Hematopoietic multipotent progenitor cell treated with erythropoietin and hydrocortisone succinate and interleukin-3 and kit ligand, for 6 days (in vitro differentiated cells): ENCODE measurements at regions not wholly inside any gene's neighbourhood (a gene's known extent, or its start where the extent isn't known, plus 50 kb on each side); places are given as distances from the start of the nearest gene placed in this dataset.
A peak's percentile ranks its signal among the peaks of the same experiment; 100 is the strongest.
"Not testable (repeated sequence)": the region's sequence is repeated elsewhere in the genome, so short reads cannot be mapped to it uniquely, and the experiment has no call there.

Experiments
- DNase-seq: peaks from one replicate; pipeline ENCODE4 v3.0.0-alpha.2; 2015

- DNase-seq: no peak
These were observed 128.8 kb downstream of the RASSF10 start for GRCh38 chr11:13137844-13138301.

DNA sequence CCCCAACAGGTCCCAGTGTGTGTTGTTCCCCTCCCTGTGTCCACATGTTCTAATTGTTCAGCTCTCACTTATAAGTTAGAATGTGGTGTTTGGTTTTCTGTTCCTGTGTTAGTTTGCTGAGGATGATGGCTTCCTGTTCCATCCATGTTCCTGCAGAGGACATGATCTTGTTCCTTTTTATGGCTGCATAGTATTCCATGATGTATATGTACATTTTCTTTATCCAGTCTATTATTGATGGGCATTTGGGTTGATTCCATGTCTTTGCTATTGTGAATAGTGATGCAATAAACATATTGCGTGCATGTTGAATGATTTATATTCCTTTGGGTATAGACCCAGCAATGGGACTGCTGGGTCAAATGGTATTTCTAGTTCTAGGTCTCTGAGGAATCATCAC, 130.0 kb downstream of the RASSF10 start:
- not testable (repeated sequence) for DNase-seq

DNA sequence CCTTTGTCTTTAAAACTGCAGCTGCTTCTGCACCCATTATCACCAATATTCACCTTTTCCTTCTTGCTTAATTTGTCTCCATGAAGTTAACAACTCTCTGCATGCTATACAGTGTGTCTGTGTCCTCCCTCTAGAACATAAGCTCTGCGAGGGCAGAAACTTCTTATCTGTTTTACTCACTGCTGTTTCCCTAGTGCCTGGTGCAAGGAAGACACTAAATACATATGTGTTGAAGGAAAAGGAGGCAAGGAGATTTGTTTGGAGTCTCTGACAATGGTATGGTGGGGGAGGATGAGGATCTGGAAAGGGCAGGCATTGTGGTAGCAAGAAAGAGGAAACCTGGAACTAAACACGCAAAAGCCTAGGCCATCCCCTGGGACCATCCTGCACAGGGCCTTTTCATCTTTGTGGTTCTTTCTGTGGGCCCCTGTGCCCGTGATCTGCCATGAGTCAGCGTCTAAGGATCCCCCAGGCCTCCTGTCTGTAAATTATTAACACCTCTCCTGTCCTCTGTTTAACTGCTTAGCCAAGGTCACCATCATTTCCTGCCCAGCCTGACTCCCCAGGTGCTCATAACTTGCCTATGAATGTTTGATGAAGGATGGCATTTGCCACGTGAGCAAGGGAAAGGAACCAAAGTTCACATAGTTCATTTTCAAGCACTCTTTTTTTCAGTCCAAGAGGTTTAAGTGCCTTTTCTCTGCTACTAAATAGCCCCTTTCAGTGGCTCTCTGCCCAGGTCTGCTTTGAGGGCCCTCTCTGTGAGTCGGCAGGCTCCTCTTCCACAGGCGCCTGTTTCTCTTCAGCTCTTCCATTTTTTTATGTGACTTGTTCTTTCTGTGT, 131.1 kb downstream of the RASSF10 start:
- no peak for DNase-seq

DNA sequence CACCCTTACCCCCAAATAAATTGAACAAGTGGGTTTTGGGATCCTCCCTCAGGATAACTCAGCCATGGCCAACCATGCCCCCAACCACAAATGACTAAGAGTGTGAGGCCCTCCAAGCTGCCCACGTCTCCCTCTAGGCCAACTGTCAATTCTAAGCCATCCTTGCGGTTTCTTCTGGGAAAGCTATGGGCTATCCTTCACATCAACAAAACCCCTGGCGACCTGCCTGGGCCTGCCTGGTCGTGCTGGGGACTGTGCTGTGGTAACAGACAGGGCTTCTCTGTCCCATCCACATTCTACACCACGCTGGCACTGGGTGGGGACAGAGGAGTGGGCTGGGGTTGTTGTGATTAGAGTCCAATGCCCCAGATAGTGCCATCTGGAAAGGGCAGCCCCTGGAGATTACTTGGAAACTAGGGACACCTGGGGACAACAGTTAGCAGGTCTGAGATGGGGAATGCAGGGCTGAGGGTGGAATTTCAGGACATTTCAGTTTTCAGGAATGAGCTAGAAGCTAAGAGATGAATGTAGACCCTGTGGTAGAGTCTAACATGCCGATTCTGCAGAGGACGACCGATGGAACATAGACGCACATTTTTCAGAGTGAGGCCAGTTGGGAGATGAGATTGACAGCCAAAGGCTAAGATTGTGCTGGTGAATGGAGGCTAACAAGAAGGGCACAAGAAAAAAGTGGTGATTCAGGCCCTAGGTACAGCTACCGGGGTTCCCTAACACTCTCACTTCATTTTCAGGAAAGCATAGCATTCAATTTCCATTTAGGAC, 131.9 kb downstream of the RASSF10 start:
- no peak for DNase-seq

DNA sequence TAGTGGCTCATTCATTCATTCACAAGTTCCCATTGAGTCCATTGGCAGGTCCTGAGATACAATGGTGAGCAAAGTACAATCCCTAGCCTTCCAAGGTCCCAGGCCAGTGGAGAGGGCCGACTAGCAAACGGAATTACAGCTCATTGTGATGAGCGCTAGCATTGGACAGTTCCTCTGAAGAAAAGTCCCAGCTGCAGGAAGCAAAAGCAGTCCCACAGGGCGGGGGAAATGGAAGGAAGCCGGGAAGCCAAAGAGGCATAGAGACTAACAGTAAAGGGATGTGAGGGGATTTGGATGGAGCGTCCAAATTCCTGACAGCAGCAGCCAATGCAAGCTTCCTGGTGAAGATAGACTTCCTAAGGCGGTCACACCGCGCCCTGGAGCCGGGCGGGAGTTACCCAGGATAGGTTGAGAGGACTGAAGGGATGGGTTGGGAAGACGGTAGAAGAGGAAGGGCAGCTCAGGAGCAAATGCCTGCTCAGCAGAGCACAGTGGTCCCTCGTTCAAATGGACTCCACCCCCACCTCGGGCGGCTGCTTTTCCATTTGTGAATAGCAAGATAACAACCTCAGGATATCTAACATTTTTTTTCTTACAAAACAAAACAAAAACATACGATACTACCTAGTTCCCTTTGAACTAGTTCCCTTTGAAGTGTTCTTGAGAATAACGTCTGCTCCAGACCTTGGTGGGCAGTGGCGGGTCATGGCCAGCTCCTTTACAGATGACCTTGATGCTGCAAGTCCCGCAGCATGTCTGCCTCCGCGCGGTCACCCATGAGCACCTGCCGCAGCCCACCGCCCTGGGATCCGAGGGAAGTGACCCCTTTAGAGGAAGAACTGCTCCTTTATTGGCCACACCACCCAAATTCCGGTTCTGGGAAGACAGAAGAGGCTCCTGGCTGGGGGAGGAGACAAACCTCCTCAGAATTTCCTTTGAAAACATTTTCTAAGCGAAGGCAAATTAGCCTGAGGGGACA, 132.9 kb downstream of the RASSF10 start:
- no peak for DNase-seq

DNA sequence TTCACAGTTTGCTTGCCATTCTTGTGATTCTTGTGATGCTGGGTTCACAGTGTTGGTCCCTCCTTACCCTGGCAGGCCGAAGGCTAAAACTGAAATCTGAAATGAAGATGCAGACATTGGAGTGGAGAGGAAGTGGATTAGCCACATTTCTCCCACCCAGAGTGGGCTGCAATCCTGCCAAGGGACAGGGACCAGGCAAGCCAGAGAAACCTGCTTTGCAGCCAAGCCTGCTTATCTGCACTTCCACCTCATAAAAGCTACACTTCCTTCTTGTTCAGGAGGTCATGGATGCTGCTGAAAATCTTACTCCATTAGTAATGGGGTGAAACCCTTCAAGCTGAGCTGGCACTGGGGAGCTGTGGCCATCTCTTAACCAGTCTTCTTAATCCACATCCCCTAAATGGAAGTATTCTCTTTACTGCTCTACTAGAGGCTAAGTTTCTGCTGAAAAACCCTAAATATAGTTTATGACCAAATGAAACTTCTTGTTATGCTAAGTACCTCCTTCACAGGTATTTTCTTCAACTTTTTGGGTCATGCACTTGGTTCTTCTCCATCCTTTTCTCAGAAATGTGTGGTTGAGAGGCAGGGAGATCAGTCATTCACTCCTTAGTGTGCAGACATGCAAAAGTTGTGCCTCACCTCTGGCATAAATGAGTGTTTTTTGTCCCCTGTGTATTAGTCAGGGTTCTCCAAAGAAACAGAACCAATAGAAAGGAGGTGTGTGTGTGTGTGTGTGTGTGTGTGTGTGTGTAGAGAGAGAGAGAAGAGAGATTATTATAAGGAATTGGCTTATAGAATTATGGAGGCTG, 133.9 kb upstream of the BMAL1 start:
- DNase-seq: no peak

DNA sequence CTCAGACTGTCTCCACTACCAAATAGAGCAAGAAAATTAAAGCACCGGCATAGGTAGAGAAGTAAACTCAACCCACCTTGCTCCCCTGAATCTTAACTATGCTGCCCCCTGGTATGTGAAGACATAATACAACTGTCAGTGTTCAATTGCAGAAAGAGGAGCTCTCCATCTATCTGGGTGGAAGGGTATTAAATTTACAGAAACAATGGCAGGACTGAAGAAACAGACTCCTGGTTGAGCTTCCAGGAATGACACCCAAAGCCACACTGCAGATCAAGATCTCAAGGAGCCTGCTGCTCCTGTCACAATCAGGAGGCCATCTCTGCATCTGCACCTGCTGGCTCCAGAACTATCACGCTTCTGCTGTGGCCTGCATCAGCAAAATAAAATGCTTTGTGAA, 132.1 kb upstream of the BMAL1 start:
- no peak for DNase-seq

DNA sequence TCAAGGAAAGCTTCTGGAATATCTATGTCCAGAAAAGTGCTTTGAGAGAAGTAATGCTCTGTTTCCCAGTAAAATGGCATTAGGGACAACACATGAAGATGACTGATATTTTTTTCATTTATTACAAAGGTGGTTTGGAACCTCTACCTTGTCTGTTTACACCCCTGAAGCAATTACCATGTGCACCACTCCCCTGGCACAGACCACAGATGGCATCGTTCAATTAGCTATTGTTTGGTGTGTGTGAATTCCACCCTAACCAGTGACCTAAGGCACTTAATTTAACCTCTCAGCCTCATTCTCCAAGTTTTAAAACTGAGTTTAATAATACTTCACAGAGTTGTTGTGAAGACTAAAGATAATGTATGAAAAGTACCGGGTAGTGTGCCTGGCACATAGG, 127.6 kb upstream of the BMAL1 start:
- no peak for DNase-seq

DNA sequence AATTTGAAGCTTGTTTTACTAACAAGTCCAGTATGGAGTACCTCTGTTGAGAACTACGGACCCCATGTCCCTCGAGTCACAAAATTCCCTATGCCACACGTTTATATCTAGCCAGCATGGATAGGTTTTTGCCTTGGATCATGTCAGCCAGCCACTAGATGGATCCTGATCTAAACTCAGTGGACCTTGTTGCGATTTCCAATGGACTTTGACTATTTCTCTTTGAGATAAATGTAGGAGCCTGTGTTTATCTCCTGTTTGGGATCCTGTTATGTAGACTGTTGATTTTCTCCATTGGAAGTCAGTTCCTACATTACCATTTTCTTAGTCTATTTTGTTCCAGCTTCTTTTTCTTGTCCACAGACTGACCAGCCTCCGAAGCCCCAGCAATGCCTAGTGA, 127.1 kb upstream of the BMAL1 start:
- no peak for DNase-seq

- DNase-seq: no peak
These were observed 125.3 kb upstream of the BMAL1 start for GRCh38 chr11:13152264-13152663.

DNA sequence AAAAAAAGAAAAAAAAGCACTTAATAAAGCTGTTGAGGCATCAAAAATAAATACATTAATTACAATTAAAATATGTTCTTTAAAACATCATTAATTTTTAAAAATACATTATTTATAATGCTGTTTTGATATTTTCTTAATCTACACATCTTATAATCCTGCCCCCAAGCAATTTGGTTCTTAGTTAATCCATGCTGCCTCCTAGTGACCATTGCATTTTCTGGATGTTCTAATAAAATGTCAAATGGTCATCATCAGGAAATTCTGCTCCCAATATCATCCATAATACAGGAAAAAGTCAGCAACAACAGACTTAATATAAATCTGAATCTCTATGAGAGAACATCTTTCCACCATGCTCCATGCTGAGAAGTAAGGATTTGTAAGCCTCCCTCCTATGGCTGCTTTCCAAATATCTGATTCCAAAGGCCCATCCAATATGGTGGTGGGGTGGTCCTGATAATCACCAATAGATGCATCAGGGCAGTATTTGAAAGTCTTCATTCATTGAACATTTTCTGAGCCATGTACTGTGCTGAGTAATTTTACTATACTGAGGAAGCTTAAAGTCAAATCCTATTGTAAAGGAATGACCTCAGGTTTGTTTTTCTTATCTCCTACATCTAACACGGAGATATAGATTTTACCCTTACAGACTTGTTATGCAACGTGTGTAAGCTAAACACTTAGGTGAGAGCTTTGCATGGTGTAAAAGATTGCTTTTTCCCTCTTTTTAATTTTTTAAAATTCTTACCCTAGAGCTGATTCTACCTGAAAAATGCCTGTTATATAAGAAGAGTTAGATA, 124.7 kb upstream of the BMAL1 start:
- DNase-seq: peak; percentile 46

- not testable (repeated sequence) for DNase-seq
These were observed 123.2 kb upstream of the BMAL1 start for GRCh38 chr11:13154374-13154773.

GRCh38 chr11:13160346-13160745, 117.2 kb upstream of the BMAL1 start:
- DNase-seq: no peak

DNA sequence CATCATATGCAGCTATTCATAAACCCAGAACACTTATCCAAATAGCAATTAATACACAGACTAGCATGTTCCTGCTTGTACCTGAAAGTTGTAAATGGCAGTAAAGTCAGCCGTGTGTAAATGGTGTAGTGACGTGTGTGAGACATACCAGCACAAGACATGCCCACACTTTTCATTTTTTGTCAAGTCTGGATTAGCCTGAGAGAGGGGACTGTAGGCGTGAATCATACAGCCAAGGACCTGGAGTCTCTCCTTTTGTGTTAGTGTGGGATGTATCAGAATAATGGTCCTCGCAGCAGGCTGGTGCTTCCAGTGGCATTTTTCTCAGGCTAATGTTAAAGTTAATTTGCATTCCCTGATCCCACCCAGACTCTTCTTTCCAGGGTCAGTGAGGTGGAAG, 116.8 kb upstream of the BMAL1 start:
- no peak for DNase-seq

DNA sequence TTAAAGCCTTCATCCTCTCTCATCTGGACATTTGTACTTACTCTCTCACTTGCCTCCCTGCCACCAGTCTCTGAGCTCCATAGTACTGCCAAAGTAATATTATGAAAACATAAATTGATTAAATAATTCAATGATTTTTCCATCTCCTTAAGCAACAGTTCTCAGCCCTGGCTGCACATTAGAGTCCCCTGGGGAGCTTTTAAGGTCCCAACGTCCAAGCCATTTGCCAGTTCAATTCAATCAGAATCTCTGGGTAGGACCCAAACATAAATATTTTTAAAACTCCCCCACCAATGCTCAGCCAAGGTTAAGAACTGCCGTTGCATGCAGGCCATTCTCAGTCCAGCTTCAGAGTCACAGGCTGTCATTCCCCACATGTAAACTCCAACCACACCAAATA, 114.4 kb upstream of the BMAL1 start:
- DNase-seq: no peak

- no peak for DNase-seq
These were observed 111.6 kb upstream of the BMAL1 start for GRCh38 chr11:13166036-13166435.

- DNase-seq: no peak
These were observed 109.3 kb upstream of the BMAL1 start for GRCh38 chr11:13168271-13168670.

DNA sequence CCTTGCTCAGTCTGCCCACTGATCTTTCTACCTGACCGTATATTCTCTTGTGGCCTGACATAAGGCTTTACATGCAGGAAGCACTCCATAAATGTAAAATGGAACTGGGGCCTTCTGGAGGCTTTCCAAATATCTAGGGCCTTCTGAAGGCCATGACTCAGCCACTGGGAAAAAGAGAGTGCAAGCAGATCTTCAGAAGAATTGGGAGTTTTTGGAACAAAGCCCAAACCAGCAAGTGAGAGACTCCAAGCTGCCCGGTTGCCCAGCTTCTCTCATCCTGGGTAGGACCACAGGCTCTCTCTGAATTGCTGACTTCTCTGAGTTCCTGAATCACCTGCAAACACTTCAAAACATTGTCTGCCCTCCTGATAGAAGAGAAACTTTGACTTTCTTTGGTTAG, 107.9 kb upstream of the BMAL1 start:
- DNase-seq: no peak

DNA sequence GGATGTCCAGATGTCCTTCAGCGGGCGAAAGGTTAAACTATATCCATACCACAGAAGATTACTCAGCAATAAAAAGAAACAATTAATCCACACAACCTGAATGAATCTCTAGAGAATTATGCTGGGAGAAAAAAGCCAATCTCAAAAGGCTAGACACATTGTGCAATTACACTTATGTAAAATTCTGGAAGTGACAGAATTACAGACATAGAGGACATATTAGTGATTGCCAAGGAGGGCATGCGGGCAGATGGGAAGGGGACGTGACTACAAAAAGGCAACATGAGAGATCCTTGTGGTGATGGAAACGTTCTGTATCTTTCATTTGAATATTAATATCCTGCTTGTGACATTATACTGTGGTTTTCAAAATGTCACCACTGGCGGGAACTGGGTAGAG, 103.5 kb upstream of the BMAL1 start:
- DNase-seq: no peak

DNA sequence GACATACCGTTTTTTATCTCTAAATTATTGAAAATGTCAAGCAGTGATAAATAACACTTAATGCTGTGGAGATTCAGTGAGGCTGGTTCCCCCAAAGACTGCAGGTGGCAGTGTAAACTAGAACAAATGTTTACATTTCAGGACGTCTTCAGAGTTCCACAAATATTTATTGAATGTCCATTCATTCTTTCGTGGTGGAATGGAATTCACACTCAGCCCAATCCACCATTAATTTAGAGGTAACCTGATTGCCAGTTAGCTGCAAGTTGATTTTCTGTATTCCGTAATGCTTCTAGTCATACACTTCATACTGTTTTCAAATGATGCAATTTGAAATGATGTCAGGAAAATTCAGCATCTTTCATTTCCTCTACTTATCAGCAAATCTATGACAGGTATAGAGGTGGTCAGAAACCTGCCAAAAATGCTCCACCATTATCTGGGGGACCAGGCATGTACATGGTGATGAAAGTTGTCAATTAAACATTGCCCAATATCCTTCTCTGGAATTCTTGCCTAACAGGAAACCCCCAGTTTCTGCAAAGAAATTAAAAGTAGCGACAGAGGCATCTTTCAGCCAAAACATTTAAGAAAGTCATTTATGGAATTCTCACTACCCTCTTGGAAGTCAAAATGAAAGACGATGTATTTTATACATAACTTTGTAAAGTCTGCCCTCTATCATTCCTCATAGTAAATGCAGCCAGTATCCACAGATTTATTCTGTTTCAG, 94.3 kb upstream of the BMAL1 start:
- peak; percentile 54 for DNase-seq

- DNase-seq: no peak
These were observed 93.8 kb upstream of the BMAL1 start for GRCh38 chr11:13183826-13184196.
